GM19328 (cell line): ENCODE measurements at regions not wholly inside any gene's neighbourhood (a gene's known extent, or its start where the extent isn't known, plus 50 kb on each side); places are given as distances from the start of the nearest gene placed in this dataset.

Experiments
- ATAC-seq: cut with Tn5 transposase; IDR thresholded peaks from one replicate; pipeline ENCODE4 v1.9.1; 2021; ENCODE audit warnings: mild to moderate bottlenecking, moderate library complexity; ENCODE audit not compliant: unreplicated experiment

DNA sequence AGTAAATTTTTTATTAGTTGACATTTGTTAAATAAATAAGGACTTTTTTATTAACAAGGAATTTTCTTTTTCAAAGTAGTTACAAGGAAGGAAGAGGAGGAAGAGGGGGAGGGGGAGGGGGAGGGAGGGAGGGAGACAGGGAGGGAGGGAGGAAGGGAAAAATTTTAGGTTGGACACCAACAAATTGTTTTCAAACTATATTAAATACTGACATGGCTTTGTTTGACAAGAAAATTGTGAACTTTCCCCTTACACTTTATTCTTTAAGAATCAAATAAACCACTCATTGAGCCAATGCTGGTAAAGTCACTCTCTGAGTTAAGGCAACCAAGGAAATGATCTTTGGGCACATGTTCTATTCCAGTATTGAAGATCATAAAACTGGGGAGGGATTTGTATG, 115.7 kb upstream of the PPP2R3A start:
- no peak for ATAC-seq

GRCh38 chr3:135851201-135852081, 114.1 kb upstream of the PPP2R3A start:
- ATAC-seq: no peak

DNA sequence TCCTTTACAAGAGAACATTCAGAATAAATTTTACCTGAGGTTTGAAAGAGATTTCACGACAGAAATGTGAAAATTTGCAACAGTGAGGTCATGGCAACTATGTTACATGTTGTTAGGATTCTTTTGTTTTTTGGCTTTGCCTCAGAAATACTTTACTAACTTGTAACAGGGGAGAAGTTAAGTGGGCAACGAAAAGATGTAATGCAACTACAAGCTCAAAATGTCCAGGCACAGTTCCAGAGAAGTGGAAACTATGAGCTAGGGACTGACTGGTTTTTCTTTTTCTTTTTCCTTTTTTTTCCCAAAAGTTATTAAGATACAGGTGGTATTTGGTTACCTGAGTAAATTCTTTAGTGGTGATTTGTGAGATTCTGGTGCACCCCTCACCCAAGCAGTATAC, 111.5 kb upstream of the PPP2R3A start:
- no peak for ATAC-seq

DNA sequence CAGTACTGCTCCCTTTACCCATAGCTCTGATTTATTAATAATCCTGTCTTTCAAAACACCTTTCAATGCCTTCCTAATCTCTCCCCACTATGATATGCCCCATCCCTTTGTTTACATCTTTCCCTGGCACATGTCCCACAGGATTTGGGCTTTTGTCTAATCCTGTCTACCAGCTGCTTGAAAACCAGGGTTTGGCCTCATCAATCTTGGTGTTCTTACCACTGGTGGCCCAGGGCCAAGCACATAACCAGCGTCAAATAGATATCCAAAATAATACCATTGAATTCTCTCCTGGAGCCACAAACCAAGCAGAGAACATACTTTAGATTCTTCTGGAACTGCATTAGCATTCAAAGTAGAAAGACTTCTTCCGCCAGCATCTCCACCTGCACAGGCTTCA, 104.8 kb upstream of the PPP2R3A start:
- ATAC-seq: no peak

DNA sequence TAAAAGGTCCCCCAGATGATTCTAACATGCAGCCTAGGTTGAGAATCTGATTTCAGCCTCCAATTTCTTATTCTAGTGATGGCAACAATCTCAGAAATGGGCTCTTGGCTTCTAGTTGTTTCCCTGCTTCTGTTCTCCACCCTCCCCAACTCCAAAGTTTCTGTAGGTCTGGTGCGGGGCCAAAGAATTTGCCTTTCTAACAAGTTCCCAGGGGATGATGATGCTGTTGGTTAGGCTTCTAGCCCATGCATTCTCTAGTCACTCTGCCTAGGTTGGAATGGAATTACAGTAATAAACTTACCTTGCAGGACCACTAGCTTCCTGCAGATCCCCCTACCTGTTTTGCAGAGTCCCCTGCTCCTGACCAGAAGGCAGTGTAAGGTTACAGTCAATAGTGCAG, 103.2 kb upstream of the PPP2R3A start:
- ATAC-seq: no peak

- no peak for ATAC-seq
Measured at GRCh38 chr3:135864060-135864459, 101.5 kb upstream of the PPP2R3A start.

GRCh38 chr3:135865085-135865484, 100.4 kb upstream of the PPP2R3A start:
- no peak for ATAC-seq

- ATAC-seq: no peak
Measured at GRCh38 chr3:135865553-135865952, 100.0 kb upstream of the PPP2R3A start.

GRCh38 chr3:135867911-135868310, 97.6 kb upstream of the PPP2R3A start:
- ATAC-seq: no peak

GRCh38 chr3:135868801-135869200, 96.7 kb upstream of the PPP2R3A start:
- ATAC-seq: no peak

- no peak for ATAC-seq
Measured at GRCh38 chr3:135869439-135870105, 96.0 kb upstream of the PPP2R3A start.

DNA sequence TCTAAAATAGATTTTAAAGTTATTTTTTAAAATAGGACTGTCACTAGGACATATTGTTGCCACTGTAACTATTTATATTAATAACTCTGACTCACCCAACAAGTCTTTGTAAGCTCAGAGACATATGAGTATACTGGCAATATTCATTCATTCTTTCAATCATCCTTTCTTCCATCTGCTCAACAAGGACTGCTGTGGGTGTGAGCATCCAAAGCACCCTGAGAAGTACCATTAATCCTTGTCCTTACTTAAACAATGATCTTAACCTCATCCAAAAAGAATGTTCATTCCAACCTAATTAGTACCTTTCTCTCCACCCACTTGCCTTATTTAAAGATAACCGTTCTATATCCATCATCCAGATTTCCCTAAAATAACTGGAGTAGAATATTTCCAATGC, 94.2 kb upstream of the PPP2R3A start:
- ATAC-seq: no peak

- no peak for ATAC-seq
Measured at GRCh38 chr3:135874035-135874434, 91.5 kb upstream of the PPP2R3A start.

DNA sequence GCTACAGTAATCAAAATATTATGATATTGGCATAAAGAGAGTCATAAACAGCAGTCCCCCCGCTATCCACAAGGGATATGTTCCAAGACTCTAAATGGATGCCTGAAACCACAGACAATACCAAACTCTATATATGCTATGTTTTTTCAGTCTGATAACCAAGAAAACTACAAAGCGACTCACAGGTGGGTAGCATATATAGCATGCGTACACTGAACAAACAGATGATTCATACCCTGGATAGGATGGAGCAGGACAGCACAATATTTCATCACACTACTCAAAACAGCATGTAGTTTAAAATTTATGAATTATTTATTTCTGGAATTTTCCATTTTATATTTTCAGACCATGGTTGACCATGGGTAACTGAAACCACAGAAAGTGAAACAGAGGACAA, 87.0 kb upstream of the PPP2R3A start:
- no peak for ATAC-seq

GRCh38 chr3:135885885-135886284, 79.6 kb upstream of the PPP2R3A start:
- ATAC-seq: no peak

- no peak for ATAC-seq
Measured at GRCh38 chr3:135887220-135887619, 78.3 kb upstream of the PPP2R3A start.

DNA sequence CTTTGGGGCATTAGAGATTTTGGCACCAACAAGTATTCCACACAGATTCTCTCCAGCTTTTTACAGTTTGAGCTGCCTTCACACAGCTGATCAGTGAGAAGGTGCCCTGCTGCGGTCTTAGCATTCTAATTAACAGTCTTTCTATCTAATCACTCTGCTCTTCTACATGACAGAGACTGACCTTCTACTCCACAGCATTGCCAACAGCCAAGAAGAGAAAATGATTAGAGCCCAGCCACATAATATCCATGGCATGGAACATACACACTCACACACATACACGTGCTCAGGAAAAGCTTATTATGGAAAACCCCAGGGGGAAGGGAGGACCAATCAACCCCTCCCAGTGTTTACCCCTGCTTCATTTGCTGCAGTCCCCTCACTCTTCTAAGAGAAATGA, 76.1 kb upstream of the PPP2R3A start:
- no peak for ATAC-seq

DNA sequence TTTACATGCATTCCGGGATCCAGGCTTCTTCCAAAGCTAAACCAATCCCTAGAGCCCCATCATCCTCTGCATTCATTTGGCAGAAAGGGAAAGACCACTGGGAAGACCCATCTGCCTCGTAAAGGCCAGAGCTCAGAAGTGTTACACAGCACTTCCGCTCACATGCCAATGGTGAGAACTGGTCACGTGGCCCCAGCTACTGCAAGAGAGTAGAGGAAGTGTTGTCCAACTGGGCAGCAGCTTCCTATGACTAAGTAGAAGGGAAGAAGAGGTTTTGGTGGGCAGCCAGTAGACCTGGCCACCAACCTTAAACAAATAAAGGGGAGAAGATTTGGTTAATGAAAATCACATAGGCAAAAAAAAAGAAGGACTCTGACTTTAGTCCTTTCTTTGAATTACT, 74.4 kb upstream of the PPP2R3A start:
- ATAC-seq: no peak

DNA sequence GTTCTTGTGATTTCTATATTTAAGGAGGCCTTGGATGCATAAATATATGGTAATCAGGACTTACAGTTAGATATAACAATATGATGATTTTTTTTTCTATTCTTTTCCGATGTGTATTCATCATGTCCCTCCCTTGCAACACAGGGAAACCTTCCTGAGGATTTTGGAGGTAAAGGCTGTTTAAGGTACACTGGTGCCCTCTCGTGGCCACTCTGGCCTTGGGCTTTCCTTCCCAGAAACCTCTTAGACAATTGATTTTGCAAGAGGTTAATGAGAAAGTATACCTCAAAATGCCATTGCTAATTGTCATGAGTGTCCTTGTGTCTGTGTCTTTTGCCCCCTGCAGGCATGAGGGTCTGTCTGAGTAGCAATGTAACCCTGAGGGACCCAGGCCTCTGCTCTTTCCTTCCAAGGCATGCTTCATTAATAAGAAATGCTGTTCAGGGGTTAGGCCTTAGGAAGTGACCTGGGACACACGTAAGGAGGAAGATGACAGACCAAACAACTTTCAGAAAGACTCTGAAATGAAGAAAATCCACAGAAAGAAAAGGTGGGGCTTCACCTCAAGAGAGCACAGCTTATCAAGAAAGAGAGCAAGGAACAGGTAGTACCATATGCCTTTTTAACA, 70.3 kb upstream of the PPP2R3A start:
- no peak for ATAC-seq

DNA sequence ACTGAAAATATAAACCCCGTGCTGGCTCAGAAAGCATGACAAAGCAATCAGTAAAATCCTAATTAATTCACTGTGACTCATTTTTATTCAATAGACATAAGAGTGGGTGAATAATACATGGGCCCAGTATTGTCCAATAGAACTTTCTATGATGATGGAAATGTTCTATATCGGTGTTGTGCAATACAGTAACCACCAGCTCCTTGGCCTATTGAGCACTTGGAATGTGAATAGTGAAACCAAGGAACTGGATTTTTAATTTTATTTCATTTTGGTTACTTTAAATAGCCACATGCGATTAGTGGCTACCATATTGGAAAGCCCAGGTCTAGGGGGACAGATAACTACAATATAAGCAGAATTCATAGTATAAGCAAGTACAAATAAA, 69.8 kb upstream of the PPP2R3A start:
- ATAC-seq: no peak

- ATAC-seq: no peak
Measured at GRCh38 chr3:135896613-135897012, 68.9 kb upstream of the PPP2R3A start.

GRCh38 chr3:135897715-135898114, 67.8 kb upstream of the PPP2R3A start:
- no peak for ATAC-seq
